ENCODE measurements at regions not wholly inside any gene's neighbourhood (a gene's known extent, or its start where the extent isn't known, plus 50 kb on each side); places are given as distances from the start of the nearest gene placed in this dataset.

DNA sequence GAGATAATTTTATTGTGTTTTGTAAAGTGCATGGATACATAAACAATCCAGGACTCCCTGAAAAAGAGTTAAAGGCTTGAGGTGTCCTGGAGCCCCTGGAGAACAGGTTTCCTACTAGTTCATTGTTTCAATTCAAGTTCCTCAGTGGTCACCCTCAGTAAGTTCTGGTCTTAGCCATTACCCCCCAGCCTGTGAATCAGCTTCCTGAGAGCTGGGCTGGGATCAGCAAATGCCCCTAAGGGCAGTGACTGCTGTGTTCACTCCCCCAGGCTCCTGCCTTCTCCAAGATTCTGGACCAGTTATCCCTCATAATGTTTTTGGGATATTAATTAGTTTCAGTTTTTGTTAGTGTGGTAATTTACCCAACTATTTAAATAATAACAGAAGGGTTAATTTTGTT is 151.6 kb upstream of the PRSS58 start:
- DNase-seq (ENCODE audit: low read depth in 2 of 2), result no peak

DNA sequence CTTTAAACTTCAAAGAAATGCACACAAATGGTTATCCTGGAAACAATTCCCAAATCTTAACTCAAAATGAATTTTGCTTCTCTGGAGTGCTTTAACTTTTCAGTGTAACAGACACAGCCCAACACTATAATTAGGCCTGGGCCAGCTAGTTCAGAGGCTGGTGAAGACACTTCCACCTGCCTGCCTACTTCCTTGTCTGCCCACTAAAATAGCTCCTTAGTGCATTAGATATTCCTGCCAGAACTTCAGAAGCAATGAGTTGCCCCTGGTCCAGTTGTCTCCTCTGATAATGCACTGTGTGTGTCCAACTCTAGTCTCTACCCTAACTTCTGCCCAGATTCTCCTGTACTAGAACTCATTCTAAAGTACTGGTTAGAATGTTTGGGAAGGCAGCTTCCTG is 150.9 kb upstream of the PRSS58 start:
- DNase-seq (ENCODE audit: low read depth in 2 of 2), result no peak

DNA sequence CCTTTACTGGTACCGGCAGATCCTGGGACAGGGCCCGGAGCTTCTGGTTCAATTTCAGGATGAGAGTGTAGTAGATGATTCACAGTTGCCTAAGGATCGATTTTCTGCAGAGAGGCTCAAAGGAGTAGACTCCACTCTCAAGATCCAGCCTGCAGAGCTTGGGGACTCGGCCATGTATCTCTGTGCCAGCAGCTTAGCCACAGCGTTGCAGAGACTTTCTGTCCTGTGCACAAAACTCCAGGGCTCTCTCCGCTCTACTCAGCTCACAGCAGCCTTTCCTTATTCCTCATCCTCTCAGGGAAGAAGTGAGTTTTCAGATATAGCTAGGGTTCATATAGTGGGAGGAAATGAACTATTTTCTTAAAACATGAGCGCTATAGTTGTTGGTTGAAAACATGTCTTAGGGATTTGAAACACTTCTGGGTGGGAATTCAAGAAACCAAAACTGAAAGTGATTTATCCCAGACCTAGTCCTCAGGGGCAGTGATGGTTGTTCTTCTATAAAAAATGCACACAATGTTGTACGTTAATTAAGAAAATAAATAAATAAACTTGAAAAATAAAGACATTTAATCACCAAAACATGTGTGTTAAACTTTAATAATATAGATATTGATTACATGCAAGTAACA is 150.2 kb upstream of the PRSS58 start:
- no peak for DNase-seq (ENCODE audit: low read depth in 2 of 2)

DNA sequence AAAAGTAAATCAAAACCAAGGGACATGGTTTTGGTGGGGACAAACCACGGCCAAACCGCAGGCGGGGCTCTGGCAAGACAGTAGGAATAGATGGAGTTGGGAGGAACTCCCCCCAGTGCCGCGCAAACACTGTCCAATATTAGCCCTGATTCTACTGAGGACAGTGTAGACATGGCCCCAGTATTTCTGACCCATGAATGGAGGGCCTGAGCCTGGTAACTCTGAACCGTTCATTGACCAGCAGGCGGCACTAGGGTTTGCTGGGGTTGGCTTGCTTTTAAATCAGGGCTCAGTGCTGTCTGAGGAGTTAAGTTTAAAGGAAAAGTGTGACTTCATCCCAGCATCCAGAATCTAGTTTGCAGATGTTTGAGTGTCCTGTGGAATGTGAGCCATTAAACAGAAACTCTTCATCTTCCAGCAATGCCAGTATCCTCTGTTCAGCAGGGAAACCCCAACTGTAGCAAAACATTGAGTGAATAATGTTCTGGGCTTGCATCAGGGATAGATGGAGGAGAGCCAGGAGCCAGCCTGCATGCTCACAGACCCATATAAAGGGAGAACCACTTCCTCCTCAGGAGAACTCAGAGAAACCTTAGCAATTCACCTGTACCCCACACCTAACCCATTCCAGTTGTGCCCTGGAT is 147.4 kb upstream of the PRSS58 start:
- DNase-seq (ENCODE audit: low read depth in 2 of 2), result no peak

DNA sequence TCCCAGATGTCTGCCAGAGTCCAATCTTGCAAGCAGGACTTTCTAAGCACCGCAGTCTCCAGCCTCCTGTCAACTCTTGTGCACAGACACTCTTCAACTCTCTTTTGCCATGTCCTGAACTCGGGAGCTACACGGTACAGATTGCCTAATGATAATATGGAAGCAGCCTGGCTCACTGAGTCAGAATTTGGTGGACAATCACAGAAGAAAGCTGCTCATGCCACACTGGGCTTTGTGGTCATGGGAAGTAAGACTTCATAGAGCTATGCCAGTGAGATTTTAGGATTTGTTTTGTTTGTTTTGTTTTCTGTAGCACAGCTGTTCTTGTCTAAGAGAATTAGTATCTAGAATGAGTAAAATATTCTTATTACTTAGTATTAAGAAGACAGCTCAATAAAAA is 144.1 kb upstream of the PRSS58 start:
- DNase-seq (ENCODE audit: low read depth in 2 of 2), result no peak

DNA sequence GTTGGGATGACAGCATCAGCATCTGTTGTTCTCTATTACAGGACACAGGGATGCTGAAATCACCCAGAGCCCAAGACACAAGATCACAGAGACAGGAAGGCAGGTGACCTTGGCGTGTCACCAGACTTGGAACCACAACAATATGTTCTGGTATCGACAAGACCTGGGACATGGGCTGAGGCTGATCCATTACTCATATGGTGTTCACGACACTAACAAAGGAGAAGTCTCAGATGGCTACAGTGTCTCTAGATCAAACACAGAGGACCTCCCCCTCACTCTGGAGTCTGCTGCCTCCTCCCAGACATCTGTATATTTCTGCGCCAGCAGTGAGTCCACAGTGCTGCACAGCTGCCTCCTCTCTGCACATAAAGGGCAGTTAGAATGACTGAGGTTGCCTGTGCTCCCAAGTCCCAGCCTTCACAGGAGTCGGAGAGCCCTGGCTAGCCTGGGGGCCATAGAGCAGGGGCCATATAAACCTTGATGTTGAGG is 142.2 kb upstream of the PRSS58 start:
- no peak for DNase-seq (ENCODE audit: low read depth in 2 of 2)

DNA sequence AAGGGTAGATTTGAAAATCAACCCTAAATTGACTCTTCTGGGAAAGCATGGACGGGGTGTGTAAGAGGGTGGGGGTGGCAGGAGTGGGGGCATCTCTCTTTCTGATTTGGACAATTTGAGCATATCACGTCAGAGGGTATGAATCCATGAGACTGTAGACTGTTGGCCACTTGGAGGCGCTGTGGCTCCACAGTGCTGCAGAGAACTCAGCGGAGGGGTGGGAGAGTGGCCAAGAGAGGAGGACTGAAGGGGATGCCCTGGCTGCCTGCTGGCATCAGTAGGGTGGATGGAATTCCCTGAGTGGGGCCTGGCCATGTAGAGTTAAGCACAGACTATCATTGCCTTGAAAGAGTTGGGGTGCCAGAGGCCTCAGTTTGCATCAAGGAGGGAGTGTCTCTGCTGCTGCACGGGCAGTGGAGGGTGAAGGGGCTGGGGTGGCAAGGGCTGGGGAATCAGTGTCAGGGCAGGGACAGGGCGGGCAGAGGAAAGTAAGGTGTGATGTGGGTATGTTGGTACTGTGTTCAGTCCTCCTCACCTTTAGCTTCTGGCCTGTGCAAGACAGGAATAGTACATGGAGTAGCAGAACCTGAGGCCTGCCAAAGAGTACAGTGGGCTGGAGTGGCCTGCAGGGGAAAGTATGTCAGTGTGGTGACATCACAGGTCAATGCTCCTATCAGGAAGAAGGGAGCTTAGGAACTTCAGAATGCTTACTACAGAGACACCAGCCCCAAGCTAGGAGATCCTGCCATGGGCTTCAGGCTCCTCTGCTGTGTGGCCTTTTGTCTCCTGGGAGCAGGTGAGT is 133.5 kb upstream of the PRSS58 start:
- no peak for DNase-seq (ENCODE audit: low read depth in 2 of 2)

DNA sequence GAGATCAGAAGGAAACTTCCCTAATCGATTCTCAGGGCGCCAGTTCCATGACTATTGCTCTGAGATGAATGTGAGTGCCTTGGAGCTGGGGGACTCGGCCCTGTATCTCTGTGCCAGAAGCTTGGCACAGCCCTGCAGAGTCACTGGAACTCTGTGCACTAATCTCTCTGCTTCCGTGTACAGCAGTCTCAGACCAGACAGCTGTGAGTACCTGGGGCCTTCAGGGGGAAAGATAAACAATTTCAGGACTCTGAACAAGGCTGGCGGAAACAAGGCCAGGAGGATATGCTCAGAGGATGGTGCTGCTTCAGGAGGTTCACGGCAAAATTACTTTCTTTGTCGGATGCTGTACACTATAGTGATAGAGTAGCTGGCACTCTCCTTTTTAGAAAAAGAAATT is 131.7 kb upstream of the PRSS58 start:
- DNase-seq (ENCODE audit: low read depth in 2 of 2), result no peak

DNA sequence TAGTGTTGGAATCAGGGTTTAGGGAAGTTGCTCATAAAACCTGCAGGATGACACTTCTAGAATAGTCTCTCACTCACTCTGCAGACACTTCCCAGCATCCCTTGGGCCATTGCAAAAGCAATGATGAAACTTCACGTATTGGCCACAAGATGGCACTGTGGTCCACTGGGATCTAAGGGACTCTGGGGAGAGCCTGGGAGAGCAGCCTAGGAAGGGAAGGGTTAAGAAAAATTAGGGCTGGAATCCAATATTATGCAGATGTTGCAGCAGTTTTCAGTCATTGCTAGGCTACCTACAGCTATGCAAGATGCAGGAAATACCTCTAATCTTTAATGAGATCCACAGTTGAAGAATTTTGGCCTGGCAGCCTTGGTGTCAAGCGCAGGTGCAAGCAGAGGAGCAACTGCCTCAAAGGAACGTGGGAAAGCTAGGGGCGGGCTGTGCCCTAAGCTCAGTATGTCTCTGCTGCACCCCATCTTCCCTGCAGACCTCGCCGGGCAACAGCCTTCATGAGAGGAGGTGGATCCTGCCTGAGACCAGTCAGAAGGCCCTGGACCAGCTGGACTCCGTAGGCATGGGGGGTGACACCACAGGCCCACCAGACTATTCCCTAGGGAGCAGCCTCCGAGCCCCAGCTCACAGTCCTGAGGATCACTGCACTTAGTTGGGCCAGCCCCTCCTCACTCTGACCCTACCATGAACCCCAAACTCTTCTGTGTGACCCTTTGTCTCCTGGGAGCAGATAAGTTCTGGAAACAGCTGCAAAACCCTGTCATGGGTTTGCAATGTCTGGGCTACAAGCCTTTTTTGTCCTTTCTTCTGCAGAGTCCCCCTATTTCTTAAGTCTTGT is 127.9 kb upstream of the PRSS58 start:
- no peak for DNase-seq (ENCODE audit: low read depth in 2 of 2)

DNA sequence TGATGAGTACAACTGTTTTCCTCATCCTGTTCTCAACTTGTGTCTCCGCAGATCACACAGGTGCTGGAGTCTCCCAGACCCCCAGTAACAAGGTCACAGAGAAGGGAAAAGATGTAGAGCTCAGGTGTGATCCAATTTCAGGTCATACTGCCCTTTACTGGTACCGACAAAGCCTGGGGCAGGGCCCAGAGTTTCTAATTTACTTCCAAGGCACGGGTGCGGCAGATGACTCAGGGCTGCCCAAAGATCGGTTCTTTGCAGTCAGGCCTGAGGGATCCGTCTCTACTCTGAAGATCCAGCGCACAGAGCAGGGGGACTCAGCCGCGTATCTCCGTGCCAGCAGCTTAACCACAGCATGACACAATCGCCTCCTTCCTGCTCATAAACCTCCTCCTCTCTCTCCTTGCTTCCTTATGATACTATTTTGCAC is 126.7 kb upstream of the PRSS58 start:
- DNase-seq (ENCODE audit: low read depth in 2 of 2), result peak in 1 of 2 donors; percentile 6

DNA sequence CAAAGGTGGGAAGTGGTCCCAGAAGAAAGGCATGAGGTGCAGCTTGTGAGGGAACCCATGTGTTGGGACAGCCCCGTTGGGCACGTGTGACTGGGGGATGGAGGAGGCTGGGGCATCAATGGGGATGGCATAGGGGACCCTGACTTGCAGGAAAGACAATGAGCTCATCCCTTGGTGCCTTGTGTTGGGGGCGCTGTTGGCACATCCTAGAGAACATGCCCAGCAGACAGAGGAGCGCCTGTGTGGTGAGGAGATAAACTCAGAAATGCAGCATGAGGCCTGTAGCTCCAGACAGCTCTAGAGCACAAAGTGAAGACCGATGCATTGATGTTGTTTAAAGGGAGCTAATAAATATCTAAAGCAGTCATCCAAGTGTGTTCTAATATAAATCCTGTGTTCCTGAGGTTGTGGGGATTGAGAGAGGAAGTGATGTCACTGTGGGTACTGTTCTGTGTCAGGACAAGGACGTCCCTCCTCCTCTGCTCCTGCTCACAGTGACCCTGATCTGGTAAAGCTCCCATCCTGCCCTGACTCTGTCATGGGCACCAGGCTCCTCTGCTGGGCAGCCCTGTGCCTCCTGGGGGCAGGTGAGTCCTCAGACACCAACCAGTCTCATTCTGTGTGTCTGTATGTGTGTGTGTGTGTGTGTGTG is 126.1 kb upstream of the PRSS58 start:
- no peak for DNase-seq (ENCODE audit: low read depth in 2 of 2)

DNA sequence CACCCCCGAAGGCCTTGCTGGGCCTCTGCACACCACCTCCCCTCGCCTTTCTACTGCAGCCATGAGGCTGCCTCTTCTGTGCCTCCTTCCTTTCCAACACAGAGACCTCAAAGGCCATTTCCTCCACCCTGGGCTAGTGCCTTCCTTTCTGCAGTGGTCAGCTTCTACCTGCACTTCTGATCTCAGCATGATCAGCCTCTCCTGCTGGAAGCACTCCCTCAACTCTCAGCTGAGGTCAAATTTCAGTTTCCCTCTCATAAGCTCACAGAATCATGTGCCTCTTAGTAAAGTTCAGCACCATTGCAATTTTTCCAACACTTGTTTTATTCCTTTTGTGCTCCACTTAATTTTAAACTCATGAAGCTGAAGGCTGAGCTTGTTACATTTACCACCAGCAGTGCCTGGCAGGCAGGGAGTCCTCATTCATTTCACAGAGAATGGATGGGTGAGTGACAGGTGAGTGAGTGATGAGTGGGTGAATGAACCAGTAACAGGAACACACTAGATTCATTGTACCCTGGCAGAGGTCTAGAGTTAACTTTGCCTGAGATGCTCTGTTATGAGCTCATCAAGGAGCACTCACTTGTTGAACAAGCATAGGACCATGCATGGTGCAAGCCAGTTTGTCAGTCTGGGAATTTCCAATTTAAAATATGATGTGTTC is 124.0 kb upstream of the PRSS58 start:
- no peak for DNase-seq (ENCODE audit: low read depth in 2 of 2)

DNA sequence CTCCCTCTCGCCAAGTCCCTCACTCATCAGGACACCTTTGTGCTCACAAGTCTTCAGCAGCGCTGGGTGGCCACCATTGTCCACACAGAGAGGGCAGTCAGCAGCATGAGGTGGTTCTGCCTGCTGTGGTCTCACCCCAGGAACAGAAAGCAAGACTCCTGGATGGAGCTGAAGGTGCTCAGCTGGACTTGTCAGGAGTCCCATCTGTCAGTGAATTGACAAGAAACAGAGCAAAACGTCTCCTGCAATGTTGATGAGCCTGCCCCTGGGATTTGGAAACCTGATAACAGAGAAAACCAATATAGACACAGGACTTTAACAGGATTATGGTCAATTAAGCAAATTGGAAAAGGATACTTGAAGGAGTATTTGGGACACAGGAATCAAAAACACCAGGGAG is 122.2 kb upstream of the PRSS58 start:
- DNase-seq (ENCODE audit: low read depth in 2 of 2), result no peak

DNA sequence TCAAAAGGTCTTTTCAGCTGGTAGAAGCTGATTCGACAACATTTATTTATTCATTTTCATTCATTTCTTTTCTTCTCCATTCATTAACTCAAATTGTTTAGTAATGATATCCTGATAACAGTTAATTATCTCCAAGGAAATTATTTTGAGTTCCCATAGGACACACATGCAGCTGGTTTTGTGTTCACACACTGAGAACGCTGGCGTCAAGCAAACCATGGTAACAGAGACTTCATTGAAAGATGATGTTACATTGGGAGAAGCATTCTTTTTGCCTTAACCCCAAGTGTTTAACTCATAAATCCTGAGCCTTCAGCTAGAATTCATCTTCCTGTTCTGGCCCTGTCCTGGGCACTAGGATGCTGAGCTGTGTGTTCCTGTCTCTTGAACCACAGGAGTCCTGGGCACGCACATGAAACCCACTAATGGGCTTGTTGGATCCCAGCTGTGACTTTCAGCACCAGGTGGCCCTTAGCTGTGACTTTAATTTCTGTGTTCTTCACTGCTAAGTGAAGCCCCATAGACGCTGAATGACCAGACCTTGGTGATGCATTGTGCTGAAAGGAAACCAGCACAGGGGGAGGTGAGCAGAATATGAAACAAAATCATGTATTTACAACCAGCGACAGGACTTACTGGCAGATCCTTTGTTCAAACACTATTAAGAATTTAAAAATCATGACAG is 121.5 kb upstream of the PRSS58 start:
- no peak for DNase-seq (ENCODE audit: low read depth in 2 of 2)

DNA sequence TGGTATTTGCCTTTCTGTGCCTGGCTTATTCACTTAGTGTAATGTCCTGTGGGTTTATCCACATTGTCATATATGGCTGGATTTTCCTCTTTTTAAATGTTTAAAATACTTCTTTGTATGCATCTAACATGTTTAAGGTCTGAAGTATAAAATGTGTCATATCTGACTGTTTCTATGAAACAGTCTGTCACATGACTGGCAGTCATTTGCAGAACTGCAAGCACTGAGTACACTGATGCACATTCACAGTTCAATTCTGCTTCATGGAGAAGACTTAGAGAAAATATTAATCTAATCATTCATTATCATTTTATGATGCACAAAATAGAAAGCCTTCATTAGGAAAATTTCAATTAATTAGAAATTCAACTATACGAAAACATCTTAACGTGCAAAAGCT is 119.7 kb upstream of the PRSS58 start:
- no peak for DNase-seq (ENCODE audit: low read depth in 2 of 2)

DNA sequence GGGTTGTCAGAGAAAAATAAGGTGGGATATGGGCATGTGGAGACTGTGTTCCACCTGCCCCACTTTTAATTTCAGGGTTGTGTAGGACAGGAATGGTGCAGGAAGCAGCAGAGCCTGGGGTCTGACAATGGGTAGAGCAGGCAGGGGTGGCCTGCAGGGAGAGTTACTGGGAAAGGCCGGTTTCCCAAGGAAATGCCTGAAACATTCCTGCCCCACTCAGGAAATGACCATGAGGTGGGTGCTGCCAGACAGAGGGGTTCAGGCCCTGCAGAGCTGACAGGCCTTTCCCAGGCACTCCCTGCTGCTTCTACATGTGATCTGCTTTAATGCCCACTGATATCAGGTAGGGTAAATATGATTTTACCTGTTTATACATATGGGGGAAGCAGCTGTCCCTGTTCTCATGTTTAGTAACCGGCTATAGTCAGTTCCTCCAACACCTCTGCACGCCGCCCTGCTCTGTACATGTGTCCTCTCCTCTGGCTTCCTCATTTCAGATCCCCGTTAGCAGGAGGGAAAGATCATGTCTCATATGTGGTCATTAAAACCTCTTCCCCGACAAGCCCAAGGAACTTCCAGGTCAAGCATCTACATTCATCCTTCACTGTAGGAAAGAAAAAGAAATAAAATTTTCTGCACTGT is 118.6 kb upstream of the PRSS58 start:
- no peak for DNase-seq (ENCODE audit: low read depth in 2 of 2)

DNA sequence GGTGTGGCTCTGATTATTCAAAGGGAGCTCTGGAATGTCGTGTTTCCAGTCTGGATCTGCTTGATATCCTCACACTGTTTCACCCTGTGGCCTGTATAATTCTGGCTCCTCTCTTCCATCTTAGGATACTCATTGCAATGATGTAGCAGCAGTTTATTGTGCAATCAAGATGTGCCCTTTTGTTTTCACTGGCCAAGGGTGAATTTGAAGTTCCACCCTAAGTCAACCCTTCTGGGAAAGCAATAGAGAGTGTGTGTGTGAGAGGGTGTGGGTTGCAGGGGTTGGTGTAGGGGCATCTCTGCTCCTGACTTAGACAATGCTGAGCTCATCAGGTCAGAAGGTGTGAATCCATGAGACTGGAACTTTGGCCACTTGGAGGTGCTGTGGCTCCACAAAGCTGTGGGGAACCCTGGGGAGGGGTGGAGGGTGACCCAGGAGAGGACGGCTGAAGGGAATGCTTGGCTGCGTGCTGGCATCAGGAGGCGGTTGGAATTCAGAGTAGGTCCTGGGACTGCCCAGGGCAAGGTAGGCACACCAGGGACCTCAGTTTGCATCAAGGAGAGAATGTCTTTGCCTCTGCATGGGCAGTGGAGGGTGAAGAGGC is 118.0 kb upstream of the PRSS58 start:
- no peak for DNase-seq (ENCODE audit: low read depth in 2 of 2)

DNA sequence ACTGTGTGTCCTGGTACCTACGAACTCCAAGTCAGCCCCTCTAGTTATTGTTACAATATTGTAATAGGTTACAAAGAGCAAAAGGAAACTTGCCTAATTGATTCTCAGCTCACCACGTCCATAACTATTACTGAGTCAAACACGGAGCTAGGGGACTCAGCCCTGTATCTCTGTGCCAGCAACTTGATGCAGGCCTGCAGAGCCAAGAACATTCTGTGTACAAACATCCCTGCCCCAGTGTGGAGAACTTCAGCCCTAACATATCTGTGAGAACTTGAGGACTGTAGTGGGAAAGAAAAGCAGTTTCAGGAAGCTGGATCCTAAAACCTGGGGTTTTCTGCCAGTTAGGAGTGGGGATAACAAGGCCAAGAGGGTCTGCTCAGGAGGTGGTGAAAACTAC is 114.9 kb upstream of the PRSS58 start:
- no peak for DNase-seq (ENCODE audit: low read depth in 2 of 2)

DNA sequence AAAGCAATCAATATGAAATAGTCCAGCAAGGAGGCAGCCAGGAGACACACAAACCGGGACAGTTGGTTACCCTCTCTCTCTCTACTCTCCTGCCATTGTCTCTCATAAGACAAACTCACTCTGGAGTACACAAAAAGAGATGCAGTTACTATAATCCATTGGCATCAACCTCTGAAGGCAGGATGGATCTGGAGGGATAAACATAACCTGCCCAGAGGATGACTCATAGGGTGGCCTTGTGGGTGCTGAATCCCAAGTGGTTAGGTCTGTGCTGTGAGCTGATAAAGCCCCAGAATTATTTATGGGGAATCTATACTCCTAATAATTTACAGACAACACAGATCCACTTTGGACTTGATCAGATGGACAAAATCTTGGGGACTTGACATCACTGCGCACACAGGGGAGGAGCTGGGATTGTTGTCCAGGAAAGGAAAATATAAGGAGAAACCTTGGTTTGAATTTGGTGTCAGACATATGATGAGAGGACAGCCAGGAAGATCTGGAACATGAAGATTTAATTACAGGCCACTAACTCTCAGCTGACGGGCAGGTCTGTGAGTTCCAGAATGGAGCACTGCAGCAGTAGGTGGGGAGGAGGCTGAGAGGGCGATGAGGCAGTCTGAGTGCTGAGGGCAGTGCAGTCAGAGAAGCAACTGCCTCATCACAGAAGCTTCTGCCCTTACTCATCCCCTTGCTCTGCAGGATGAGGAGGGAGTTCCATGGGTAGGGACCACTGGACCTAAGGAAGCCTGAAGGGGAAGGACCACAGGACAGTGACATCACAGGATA is 113.9 kb upstream of the PRSS58 start:
- no peak for DNase-seq (ENCODE audit: low read depth in 2 of 2)
